ENCODE measurements at regions not wholly inside any gene's neighbourhood (a gene's known extent, or its start where the extent isn't known, plus 50 kb on each side); places are given as distances from the start of the nearest gene placed in this dataset.
A peak's percentile ranks its signal among the peaks of the same experiment; 100 is the strongest.

DNA sequence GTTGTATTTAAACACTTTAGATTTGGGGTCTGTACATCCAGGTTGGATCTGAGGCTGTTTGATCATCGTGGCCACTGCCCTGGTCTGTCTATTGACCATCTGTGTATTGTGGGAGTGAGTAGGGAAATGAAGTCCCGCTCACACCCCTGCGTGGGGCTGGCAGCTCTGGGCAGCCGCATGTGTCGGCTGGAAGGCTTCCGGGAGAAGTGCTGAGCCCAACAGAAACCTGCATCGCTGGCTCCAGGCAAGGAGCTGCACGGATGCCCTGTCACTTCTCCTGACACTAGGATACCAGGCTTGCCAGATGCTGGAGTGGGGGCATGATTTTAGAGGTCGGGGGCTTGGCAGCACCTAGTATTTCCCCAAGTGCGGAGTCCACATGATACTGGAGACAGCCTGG, 93.6 kb downstream of the PHETA1 start:
- DNase-seq (ENCODE audit: extremely low read depth, low read depth): no peak
- TF ChIP-seq, protein P1, sequence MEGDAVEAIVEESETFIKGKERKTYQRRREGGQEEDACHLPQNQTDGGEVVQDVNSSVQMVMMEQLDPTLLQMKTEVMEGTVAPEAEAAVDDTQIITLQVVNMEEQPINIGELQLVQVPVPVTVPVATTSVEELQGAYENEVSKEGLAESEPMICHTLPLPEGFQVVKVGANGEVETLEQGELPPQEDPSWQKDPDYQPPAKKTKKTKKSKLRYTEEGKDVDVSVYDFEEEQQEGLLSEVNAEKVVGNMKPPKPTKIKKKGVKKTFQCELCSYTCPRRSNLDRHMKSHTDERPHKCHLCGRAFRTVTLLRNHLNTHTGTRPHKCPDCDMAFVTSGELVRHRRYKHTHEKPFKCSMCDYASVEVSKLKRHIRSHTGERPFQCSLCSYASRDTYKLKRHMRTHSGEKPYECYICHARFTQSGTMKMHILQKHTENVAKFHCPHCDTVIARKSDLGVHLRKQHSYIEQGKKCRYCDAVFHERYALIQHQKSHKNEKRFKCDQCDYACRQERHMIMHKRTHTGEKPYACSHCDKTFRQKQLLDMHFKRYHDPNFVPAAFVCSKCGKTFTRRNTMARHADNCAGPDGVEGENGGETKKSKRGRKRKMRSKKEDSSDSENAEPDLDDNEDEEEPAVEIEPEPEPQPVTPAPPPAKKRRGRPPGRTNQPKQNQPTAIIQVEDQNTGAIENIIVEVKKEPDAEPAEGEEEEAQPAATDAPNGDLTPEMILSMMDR (IDR thresholded peaks at IDR 0.05; ENCODE audit: low read depth, low read length, missing control alignments): no peak
- no peak overlapping the region for H3K4me3 ChIP-seq (replicated peaks; ENCODE audit: low read depth, low read length)

DNA sequence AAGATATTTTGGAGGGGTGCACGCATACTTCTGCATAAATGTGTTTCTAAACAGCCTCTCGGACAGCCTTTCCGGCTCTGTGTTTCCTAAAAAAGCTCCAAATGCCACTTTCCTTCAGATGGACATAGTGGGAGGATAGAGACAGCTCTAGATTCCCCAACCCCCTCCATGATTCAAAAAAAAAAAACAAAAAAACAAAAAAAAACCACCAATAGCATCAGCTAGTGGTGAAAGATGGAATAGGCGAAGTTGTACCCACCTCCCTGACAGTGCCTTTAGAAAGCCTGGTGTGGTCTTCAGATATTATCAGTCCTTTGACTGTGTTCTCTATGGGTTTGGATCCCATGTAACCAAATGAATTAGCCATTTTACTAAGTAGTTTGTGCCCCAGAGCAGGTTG, 94.1 kb downstream of the PHETA1 start:
- DNase-seq (ENCODE audit: extremely low read depth, low read depth): no peak
- TF ChIP-seq, protein P1 (IDR thresholded peaks at IDR 0.05; ENCODE audit: low read depth, low read length, missing control alignments): peak; percentile 45
- H3K4me3 ChIP-seq (replicated peaks; ENCODE audit: low read depth, low read length): no peak overlapping the region

DNA sequence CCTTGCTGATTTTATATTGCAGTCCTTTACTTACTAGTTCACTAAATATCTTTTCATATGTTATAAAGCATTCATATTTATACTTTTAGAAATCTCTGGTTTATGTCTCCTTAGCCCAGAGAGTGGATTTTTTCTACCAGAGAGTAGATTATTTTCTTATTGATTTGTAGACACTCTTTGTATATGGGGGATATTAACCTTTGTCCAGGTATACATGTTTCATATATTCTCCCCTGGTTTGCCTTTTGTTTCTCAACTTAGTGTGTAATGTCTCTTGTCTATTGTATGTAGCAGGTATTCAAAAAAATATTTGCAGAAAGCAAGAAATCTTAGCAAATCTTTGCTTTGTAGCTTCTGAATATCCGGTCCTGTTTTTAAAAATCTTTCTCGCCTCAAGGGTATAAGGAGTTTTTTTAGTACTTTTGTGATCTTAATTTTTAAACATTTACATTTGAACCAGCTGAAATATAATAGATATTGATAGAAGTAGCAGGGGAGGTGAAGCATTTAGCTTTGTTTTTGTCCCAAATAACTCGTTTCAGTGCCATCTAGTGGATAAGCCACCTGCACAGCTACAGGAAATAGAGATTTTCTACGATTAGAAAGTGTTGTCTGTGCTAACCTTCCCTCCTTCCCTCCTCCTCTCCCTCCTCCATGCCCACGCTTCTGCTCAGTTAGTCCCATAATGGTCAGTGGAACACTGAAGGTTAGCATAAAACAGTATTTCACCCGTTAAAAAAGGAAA, 97.0 kb downstream of the PHETA1 start:
- H3K4me3 ChIP-seq (replicated peaks; ENCODE audit: low read depth, low read length): no peak overlapping the region
- no peak for DNase-seq (ENCODE audit: extremely low read depth, low read depth)
- TF ChIP-seq, protein P1 (IDR thresholded peaks at IDR 0.05; ENCODE audit: low read depth, low read length, missing control alignments): no peak

DNA sequence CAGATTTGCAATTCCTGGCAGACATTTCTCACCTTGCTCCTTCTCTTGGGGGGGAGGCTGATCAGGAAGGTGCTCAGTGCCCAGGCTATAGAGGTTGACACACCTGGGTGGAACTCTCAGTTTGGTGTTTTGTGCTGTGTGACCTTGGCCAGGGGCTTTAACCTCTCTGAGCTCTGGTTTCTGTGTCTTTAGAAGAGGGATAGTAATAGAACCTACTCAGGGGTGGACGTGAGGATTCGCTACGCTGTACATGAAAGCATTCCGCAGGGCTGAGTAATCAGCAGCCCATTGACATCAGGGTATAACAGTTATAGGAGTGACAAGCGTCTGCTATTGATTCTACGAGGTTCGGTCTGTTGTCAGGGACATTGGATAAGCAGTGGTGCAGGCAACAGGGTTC, 98.1 kb downstream of the PHETA1 start:
- H3K4me3 ChIP-seq (replicated peaks; ENCODE audit: low read depth, low read length): no peak overlapping the region
- DNase-seq (ENCODE audit: extremely low read depth, low read depth): no peak
- TF ChIP-seq, protein P1 (IDR thresholded peaks at IDR 0.05; ENCODE audit: low read depth, low read length, missing control alignments): no peak

DNA sequence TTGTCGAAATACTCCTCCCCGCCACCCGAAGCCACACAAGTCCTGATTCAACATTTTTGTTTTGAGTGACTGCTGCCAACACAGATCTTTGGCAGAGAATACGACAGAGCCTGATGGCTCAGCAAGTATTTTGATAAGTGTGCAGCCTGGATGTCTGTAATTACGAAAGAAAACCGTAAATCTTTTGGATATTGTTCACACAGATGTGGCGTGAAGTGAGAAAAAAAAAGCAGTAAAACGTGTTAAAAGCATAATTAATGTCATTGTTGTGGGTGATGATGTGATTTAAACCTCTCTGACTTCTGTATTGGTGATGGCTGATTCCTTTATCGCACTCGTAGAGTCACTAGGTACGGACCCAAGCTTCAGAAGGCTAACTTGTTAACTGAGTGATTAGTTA, 98.7 kb downstream of the PHETA1 start:
- H3K4me3 ChIP-seq (replicated peaks; ENCODE audit: low read depth, low read length): no peak overlapping the region
- no peak for DNase-seq (ENCODE audit: extremely low read depth, low read depth)

DNA sequence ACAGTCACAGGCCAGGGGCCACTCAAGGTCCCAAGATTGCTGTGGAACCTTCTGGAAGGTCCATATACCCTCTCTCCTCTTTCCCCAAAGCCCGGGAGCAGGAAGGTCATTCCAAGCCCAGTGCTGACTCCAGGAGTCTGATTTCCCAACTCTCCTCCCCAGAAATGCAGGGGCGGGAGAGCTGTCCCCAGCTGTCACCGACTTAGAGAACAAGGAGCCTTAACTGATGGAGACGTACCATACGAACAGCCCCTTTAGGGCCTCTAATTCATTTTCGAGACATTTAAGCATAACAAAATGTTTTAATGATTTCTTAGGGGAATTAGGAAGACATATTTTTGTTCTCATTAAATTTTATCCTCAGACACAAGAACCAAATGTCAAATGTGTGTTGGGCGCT, 99.2 kb downstream of the PHETA1 start:
- TF ChIP-seq, protein P1 (IDR thresholded peaks at IDR 0.05; ENCODE audit: low read depth, low read length, missing control alignments): no peak
- H3K4me3 ChIP-seq (replicated peaks; ENCODE audit: low read depth, low read length): no peak overlapping the region
- DNase-seq (ENCODE audit: extremely low read depth, low read depth): no peak

More for the DNA sequence above, 98.7 kb downstream of the PHETA1 start:
- TF ChIP-seq, protein P1 (IDR thresholded peaks at IDR 0.05; ENCODE audit: low read depth, low read length, missing control alignments): no peak
